CD4-positive, alpha-beta T cell (primary cell): ENCODE measurements at regions not wholly inside any gene's neighbourhood (a gene's known extent, or its start where the extent isn't known, plus 50 kb on each side); places are given as distances from the start of the nearest gene placed in this dataset.

Source experiments
- ATAC-seq: fragments of 200-7000 bp; cut with Tn5 transposase; one replicate; pipeline ENCODE4 v1.10.0; 2022; ENCODE audit warnings: mild to moderate bottlenecking; ENCODE audit not compliant: poor library complexity
- CTCF ChIA-PET: fragments of 350-600 bp; sonication (Branson Sonifier 250); formaldehyde crosslinking; loops from one replicate; lab custom pipeline; 2021; ENCODE audit warnings: antibody characterized with exemption, inconsistent platforms; lab: Charles Lee
- POLR2A ChIA-PET: fragments of 350-600 bp; sonication (Branson Sonifier 250); formaldehyde crosslinking; loops from one replicate; lab custom pipeline; 2021; ENCODE audit warnings: antibody characterized with exemption, inconsistent platforms; lab: Charles Lee
- DNase-seq, 14 experiments: peaks; one replicate each; pipeline ENCODE4 v3.0.0-alpha.2; 2013 to 2020; ENCODE audit warnings: mixed read lengths in 2 of 14
- H3K27ac ChIP-seq, 2 donors: one replicate each; pipeline versions ENCODE4 v1.5.1 to v1.7.0; 2013; ENCODE audit warnings: low read length in 2 of 2, low read depth in 1 of 2, mild to moderate bottlenecking in 1 of 2
- H3K27me3 ChIP-seq, 2 experiments: 1 replicate in 1 of 2; 2 replicates in 1 of 2; pipeline versions ENCODE4 v1.6.1 to v1.7.0; 2013; ENCODE audit warnings: low read length in 2 of 2, control low read depth in 1 of 2, mild to moderate bottlenecking in 1 of 2, moderate library complexity in 1 of 2; ENCODE audit not compliant: insufficient read depth in 2 of 2, control insufficient read depth in 1 of 2
- H3K36me3 ChIP-seq: one replicate; pipeline ENCODE4 v1.6.1; 2013; ENCODE audit warnings: low read length, control low read depth; ENCODE audit not compliant: insufficient read depth
- H3K4me1 ChIP-seq: one replicate; pipeline ENCODE4 v1.6.1; 2013; ENCODE audit warnings: low read length, control low read depth; ENCODE audit not compliant: insufficient read depth
- H3K4me3 ChIP-seq: one replicate; pipeline ENCODE4 v1.5.1; 2013; ENCODE audit warnings: mild to moderate bottlenecking, low read length, moderate library complexity
- H3K9me3 ChIP-seq, 2 experiments: 1 replicate in 1 of 2; 2 replicates in 1 of 2; pipeline versions ENCODE4 v1.6.1 to v1.7.0; 2013; ENCODE audit warnings: low read length in 2 of 2, mild to moderate bottlenecking in 2 of 2, control low read depth in 1 of 2, moderate library complexity in 1 of 2; ENCODE audit not compliant: control insufficient read depth in 1 of 2, insufficient read depth in 1 of 2
- H3K27ac Mint-ChIP-seq: one replicate; pipeline ENCODE4 v1.8.0; 2020; ENCODE audit warnings: mixed read lengths
- H3K27me3 Mint-ChIP-seq: one replicate; pipeline ENCODE4 v1.8.0; 2021; ENCODE audit warnings: mixed read lengths
- H3K36me3 Mint-ChIP-seq: one replicate; pipeline ENCODE4 v1.8.0; 2021; ENCODE audit warnings: low read depth, mixed read lengths
- H3K4me1 Mint-ChIP-seq: one replicate; pipeline ENCODE4 v1.8.0; 2021; ENCODE audit warnings: low read depth, mixed read lengths
- H3K4me3 Mint-ChIP-seq: one replicate; pipeline ENCODE4 v1.8.0; 2020; ENCODE audit warnings: mild to moderate bottlenecking, mixed read lengths
- H3K9me3 Mint-ChIP-seq: one replicate; pipeline ENCODE4 v1.8.0; 2020; ENCODE audit warnings: mixed read lengths
- CTCF ChIP-seq: fragments of 200-600 bp; IDR thresholded peaks from one replicate; pipeline ENCODE4 v1.8.0; 2022; ENCODE audit warnings: antibody characterized with exemption, mild to moderate bottlenecking
- intact Hi-C, 2 experiments: fragments of 100-400 bp; cut with DNase I in 1 of 2; cut with micrococcal nuclease in 1 of 2; formaldehyde crosslinking; loops; one replicate each; pipeline versions ENCODE4 v1.15.1 to v1.9.0; 2023 to 2025; cut with DNase I, micrococcal nuclease

- no peak for TF ChIP-seq CTCF
- ATAC-seq (no peak), DNase-seq (no peak)
- Histone ChIP-seq H3K27me3 (no peaks in the 10 kb centered on the region), H3K4me3 (no peak overlapping the region), H3K9me3 (peaks cover 0 to 3% of the 10 kb centered on the region in 2 experiments), H3K4me1 (no peaks in the 10 kb centered on the region), H3K27ac (no peak overlapping the region), H3K36me3 (no peaks in the 10 kb centered on the region)
- peaks cover 4% of the 10 kb centered on the region for H3K27me3 Mint-ChIP-seq
- ChIA-PET CTCF (no interaction called here), POLR2A (no interaction called here)
- no peaks in the 10 kb centered on the region for H3K4me1 Mint-ChIP-seq
- no peak overlapping the region for H3K27ac Mint-ChIP-seq
- H3K4me3 Mint-ChIP-seq, result no peak overlapping the region
- H3K9me3 Mint-ChIP-seq, result no peaks in the 10 kb centered on the region
- no peaks in the 10 kb centered on the region for H3K36me3 Mint-ChIP-seq
- intact Hi-C loops, result no loop called here
Measured at GRCh38 chr20:57811374-57812020, 101.7 kb upstream of the PMEPA1 start.

GRCh38 chr20:57810511-57811373, 100.9 kb upstream of the PMEPA1 start:
- no peaks in the 10 kb centered on the region for H3K36me3 ChIP-seq

GRCh38 chr20:57809661-57810172, 99.9 kb upstream of the PMEPA1 start:
- CTCF ChIA-PET, result interaction anchor here (1.1 kb wide), 1 partner anchor 77 kb away, joined by 3 read pairs; no protein-coding TSS in a partner anchor

More at GRCh38 chr20:57810511-57811373, 100.9 kb upstream of the PMEPA1 start:
- peaks cover 0 to 3% of the 10 kb centered on the region in 2 experiments for H3K9me3 ChIP-seq
- ChIA-PET CTCF (no interaction called here), POLR2A (no interaction called here)
- no peak overlapping the region for H3K27ac Mint-ChIP-seq
- no peaks in the 10 kb centered on the region for H3K4me1 Mint-ChIP-seq
- H3K4me1 ChIP-seq, result no peaks in the 10 kb centered on the region
- no peak overlapping the region for H3K4me3 Mint-ChIP-seq
- H3K4me3 ChIP-seq, result no peak overlapping the region
- intact Hi-C loops, result no loop called here
- no peak for TF ChIP-seq CTCF
- H3K27ac ChIP-seq, result no peak overlapping the region
- no peaks in the 10 kb centered on the region for H3K9me3 Mint-ChIP-seq
- H3K36me3 Mint-ChIP-seq, result no peaks in the 10 kb centered on the region
- no peaks in the 10 kb centered on the region for H3K27me3 ChIP-seq
- no peak for DNase-seq
- H3K27me3 Mint-ChIP-seq, result peaks cover 4% of the 10 kb centered on the region
- no peak for ATAC-seq

More at GRCh38 chr20:57809661-57810172, 99.9 kb upstream of the PMEPA1 start:
- peaks cover 0 to 2% of the 10 kb centered on the region in 2 experiments for H3K27me3 ChIP-seq
- Mint-ChIP-seq H3K4me3 (no peak overlapping the region), H3K36me3 (no peaks in the 10 kb centered on the region), H3K27me3 (peaks cover 9% of the 10 kb centered on the region), H3K4me1 (no peaks in the 10 kb centered on the region), H3K27ac (no peak overlapping the region), H3K9me3 (no peaks in the 10 kb centered on the region)
- no peak overlapping the region for H3K4me3 ChIP-seq
- ATAC-seq, result no peak
- TF ChIP-seq CTCF, result no peak
- no peak for DNase-seq
- intact Hi-C loops, result no loop called here
- POLR2A ChIA-PET, result no interaction called here
- H3K9me3 ChIP-seq, result peaks cover 0 to 3% of the 10 kb centered on the region in 2 experiments
- H3K27ac ChIP-seq, result no peak overlapping the region
- no peaks in the 10 kb centered on the region for H3K36me3 ChIP-seq
- no peaks in the 10 kb centered on the region for H3K4me1 ChIP-seq
